Ishikawa (cell line): ENCODE measurements at regions not wholly inside any gene's neighbourhood (a gene's known extent, or its start where the extent isn't known, plus 50 kb on each side); places are given as distances from the start of the nearest gene placed in this dataset.
A peak's percentile ranks its signal among the peaks of the same experiment; 100 is the strongest.

Experiments
- CEBPB ChIP-seq: IDR thresholded peaks from 2 replicates; pipeline ENCODE4 v1.6.1; 2012
- CREB1 ChIP-seq: IDR thresholded peaks from 2 replicates; pipeline ENCODE4 v1.6.1; 2012; ENCODE audit warnings: low read depth
- EGR1 ChIP-seq: IDR thresholded peaks from 2 replicates; pipeline ENCODE4 v1.6.1; 2012
- EP300 ChIP-seq: IDR thresholded peaks from 2 replicates; pipeline ENCODE4 v1.6.1; 2012; ENCODE audit warnings: borderline replicate concordance
- FOXM1 ChIP-seq: IDR thresholded peaks from 2 replicates; pipeline ENCODE4 v1.6.1; 2012; ENCODE audit warnings: low read depth, borderline replicate concordance
- MAX ChIP-seq: IDR thresholded peaks from 2 replicates; pipeline ENCODE4 v1.6.1; 2012
- NFIC ChIP-seq: IDR thresholded peaks from 2 replicates; pipeline ENCODE4 v1.6.1; 2012
- RAD21 ChIP-seq: IDR thresholded peaks from 2 replicates; pipeline ENCODE4 v1.6.1; 2012; ENCODE audit warnings: low read depth
- REST ChIP-seq: IDR thresholded peaks from 2 replicates; pipeline ENCODE4 v1.6.1; 2012; ENCODE audit warnings: low read depth, mild to moderate bottlenecking
- TAF1 ChIP-seq: IDR thresholded peaks from 2 replicates; pipeline ENCODE4 v1.6.1; 2012; ENCODE audit warnings: low read depth, mild to moderate bottlenecking
- TCF12 ChIP-seq: IDR thresholded peaks from 2 replicates; pipeline ENCODE4 v1.6.1; 2012; ENCODE audit warnings: low read depth
- TEAD4 ChIP-seq: IDR thresholded peaks from 2 replicates; pipeline ENCODE4 v1.6.1; 2012
- USF1 ChIP-seq: IDR thresholded peaks from 2 replicates; pipeline ENCODE4 v1.6.1; 2012
- YY1 ChIP-seq: IDR thresholded peaks from 2 replicates; pipeline ENCODE4 v1.6.1; 2012; ENCODE audit warnings: low read depth
- ZBTB7A ChIP-seq: IDR thresholded peaks from 2 replicates; pipeline ENCODE4 v1.6.1; 2012; ENCODE audit warnings: low read depth

- TF ChIP-seq TAF1 (no peak), FOXM1 (no peak), EP300 (no peak), RAD21 (no peak), TEAD4 (no peak), CEBPB (no peak), TCF12 (no peak), REST (no peak), EGR1 (no peak), USF1 (no peak), YY1 (no peak), NFIC (no peak), ZBTB7A (no peak), MAX (no peak), CREB1 (no peak)
Observed at GRCh38 chr10:11691319-11691755, 50.8 kb upstream of the ECHDC3 start.

- no peak for TF ChIP-seq TCF12
- TF ChIP-seq FOXM1: no peak
- no peak for TF ChIP-seq TEAD4
- TF ChIP-seq CEBPB: no peak
- TF ChIP-seq CREB1: no peak
- no peak for TF ChIP-seq USF1
- no peak for TF ChIP-seq MAX
- no peak for TF ChIP-seq EGR1
- no peak for TF ChIP-seq RAD21
- no peak for TF ChIP-seq REST
- TF ChIP-seq YY1: no peak
- TF ChIP-seq EP300: no peak
- TF ChIP-seq TAF1: no peak
- no peak for TF ChIP-seq ZBTB7A
- TF ChIP-seq NFIC: no peak
Observed at GRCh38 chr10:11689945-11690736, 52.0 kb upstream of the ECHDC3 start.

- peak; percentile 58; the same call in 1 of the 2 replicates for TF ChIP-seq CEBPB
Observed at GRCh38 chr10:11688448-11688795, 53.8 kb upstream of the ECHDC3 start.

GRCh38 chr10:11687779-11688447, 54.3 kb upstream of the ECHDC3 start:
- no peak for TF ChIP-seq ZBTB7A
- no peak; the same call in 1 of the 2 replicates for TF ChIP-seq EP300
- TF ChIP-seq RAD21: no peak
- no peak for TF ChIP-seq CEBPB
- TF ChIP-seq NFIC: no peak
- no peak for TF ChIP-seq TEAD4
- TF ChIP-seq TCF12: peak; percentile 16; the same call in 1 of the 2 replicates
- no peak for TF ChIP-seq REST
- TF ChIP-seq MAX: no peak
- TF ChIP-seq YY1: peak; percentile 37; the same call in 1 of the 2 replicates
- no peak for TF ChIP-seq TAF1
- TF ChIP-seq FOXM1: 0 out of 2 replicates have a peak, but pooled peaks have one; percentile 9
- TF ChIP-seq CREB1: no peak
- no peak for TF ChIP-seq EGR1
- no peak for TF ChIP-seq USF1
